Middle frontal gyrus (tissue), 1 donor: ENCODE measurements at regions not wholly inside any gene's neighbourhood (a gene's known extent, or its start where the extent isn't known, plus 50 kb on each side); places are given as distances from the start of the nearest gene placed in this dataset.

Source experiments
- DNase-seq: peaks from one replicate; pipeline ENCODE4 v3.0.0-alpha.2; 2015; ENCODE audit warnings: low spot score; ENCODE audit errors: extremely low spot score

GRCh38 chr2:150625741-150626140 is 138.3 kb upstream of the RND3 start:
- no peak for DNase-seq

DNA sequence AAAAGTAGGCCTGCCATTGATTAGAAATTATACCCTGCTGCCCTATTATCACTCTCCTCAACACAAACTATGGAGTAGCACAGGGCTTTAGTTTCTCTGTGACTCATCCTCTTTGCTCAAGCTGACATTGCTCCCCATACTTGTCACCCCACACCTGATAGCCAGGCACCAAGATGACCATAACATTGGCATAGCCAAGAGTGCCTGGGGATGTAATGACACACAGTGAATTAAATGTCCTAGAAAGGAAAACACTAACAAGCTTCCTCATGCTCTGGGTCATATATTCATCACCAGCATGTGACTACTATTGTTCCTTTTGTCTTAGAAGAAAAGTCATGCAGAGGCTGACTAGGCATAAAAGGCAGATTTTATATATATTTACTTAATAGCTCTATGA is 137.8 kb upstream of the RND3 start:
- no peak for DNase-seq

DNA sequence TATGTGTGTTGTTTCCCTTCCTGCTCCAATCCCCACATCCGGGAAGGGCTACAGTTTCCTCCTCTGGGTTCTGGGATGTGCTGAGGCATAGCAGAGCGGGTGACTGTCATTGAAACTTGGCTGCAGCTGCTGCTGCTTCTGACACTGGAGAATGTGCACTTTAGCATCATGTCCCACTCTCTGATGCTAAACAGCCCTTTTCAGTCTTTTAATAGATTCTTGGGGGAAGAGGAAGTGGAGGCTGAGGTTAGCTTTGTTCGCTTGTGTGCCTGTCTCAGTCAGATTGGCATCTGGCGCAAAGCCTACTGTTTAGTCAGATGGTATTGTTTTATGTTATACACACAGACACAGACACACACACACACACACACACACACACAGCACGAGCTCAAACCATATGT is 136.5 kb upstream of the RND3 start:
- DNase-seq = no peak

- no peak for DNase-seq
Observed at GRCh38 chr2:150621526-150622213, 134.2 kb upstream of the RND3 start.

- DNase-seq = no peak
Observed at GRCh38 chr2:150620855-150621254, 133.4 kb upstream of the RND3 start.

GRCh38 chr2:150620416-150620815 is 132.9 kb upstream of the RND3 start:
- no peak for DNase-seq

GRCh38 chr2:150619607-150620330 is 132.3 kb upstream of the RND3 start:
- no peak for DNase-seq

- no peak for DNase-seq
Observed at GRCh38 chr2:150618245-150618895, 130.9 kb upstream of the RND3 start.

DNA sequence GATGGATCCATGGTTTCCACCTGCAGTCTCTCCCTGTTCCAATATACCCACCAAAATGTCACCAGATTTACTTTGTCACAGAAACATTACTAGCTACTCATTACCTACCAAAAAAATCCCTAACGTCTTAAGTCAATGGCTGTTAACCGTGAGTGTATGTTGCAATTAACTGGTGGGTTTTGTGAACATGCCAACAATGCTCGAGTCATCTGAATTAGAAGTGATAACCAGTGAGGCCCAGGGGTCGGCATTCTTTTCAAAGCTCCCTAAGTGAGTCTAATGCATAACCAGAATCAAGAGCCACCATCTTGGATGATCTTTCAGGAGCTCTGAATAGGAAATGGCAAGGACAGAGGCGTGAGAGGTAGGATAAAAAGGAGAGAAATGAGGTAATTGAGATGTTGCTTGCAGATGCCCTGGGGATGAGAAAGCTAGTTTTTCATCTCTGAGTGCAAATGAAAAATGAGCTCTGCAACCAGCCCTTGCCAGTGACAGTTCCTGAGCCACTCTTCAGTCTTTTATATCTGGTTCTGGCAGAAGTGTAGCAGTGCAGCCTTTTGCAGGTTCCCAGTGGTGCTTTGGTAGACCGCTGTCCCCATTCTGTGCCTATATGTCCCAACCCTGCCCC is 130.0 kb upstream of the RND3 start:
- DNase-seq = no peak

- no peak for DNase-seq
Observed at GRCh38 chr2:150612957-150613710, 125.7 kb upstream of the RND3 start.

DNA sequence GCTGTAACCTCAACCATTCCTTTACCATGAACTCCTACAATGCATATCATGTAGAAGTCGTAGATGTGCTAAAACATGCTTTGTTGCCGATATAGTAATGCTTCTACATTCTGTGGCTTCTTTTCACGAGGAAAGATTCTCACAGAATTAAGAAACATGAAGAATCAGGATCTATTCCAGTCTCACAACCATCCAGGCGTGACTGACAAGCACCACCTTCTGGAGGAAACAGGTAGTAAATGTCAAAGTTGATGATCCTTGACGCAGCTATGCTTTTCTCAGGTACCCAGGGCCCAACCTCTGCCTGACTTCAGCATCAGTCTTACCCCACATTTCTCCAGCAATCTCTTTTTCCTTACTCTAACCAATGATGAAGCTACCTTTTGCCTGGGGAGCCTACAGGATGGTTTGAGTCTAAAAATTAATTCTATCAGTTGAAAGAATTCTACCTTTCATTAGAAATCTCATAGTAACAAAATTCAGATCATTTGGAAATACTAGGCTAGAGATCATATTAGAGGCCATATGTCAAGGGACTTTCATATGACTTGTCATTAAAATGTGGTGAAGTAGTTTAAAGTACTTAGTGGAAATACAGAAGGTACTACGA is 123.3 kb upstream of the RND3 start:
- DNase-seq = no peak

- no peak for DNase-seq
Observed at GRCh38 chr2:150609831-150610582, 122.5 kb upstream of the RND3 start.

DNA sequence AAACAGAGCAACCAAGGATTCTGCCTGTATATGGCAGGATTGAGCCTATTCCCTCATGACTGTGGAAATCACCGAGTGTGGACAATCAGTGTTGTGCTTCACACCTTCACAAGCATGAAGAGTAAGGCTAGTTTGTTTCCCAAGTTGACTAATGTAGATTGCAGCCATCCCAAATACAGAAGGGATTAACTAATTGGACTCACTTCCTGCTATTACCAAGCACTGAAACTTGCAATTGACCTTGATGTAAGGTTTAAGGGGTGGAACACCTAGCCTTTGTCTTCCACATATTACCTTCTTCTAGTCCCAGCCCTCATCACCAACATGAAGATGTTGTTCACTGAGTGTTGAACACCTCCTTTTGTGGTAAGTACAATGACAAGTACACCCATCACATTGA is 120.9 kb upstream of the RND3 start:
- no peak for DNase-seq

GRCh38 chr2:150607390-150607811 is 119.9 kb upstream of the RND3 start:
- no peak for DNase-seq

DNA sequence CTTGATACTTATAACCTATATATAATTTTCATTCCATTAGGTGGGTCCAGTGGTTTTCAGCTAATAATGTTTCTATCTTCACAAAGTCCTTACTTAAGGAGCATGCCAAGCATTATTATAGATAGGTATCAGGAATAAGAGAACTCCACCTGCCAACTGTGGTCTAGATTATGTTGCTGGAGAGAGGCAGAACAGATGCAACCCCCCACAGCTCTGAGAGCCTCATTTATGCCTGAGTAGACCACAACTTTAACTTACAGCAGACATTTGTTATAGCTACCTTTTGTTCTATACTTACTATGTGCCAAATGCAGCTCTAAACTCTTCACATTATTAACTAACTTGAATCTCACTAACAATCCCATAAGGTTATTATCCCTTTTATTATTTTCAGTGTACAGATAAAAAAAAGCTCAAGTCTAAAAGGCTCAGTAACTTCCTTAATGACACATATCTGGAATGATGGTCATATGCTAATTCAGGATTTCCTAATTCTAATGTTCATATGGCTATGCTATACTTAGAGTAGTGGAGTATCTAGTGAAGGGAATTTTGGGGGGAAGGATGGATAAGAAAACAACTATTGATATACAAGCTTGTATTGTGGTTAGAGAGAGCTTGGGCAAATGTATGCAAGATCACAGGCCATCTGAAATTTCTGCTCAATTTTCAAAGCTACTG is 119.1 kb upstream of the RND3 start:
- no peak for DNase-seq

GRCh38 chr2:150605664-150606063 is 118.2 kb upstream of the RND3 start:
- DNase-seq = no peak

- DNase-seq = no peak
Observed at GRCh38 chr2:150601280-150602038, 114.0 kb upstream of the RND3 start.

- DNase-seq = no peak
Observed at GRCh38 chr2:150599889-150600288, 112.4 kb upstream of the RND3 start.

GRCh38 chr2:150598383-150598782 is 110.9 kb upstream of the RND3 start:
- DNase-seq = no peak
